ENCODE measurements at regions not wholly inside any gene's neighbourhood (a gene's known extent, or its start where the extent isn't known, plus 50 kb on each side); places are given as distances from the start of the nearest gene placed in this dataset.
"Not testable (repeated sequence)": the region's sequence is repeated elsewhere in the genome, so short reads cannot be mapped to it uniquely, and the experiment has no call there.

- Histone ChIP-seq H3K4me1 (ENCODE audit: control insufficient read depth, insufficient read depth, low read length) (no peaks in the 10 kb centered on the region), H3K27ac (ENCODE audit: extremely low read depth, low read depth, low read length) (no peak overlapping the region), H3K4me3 (ENCODE audit: low read depth, low read length) (no peak overlapping the region), H3K36me3 (ENCODE audit: control insufficient read depth in 2 of 2, insufficient read depth in 1 of 2, low read length in 2 of 2) (no peaks in the 10 kb centered on the region), H3K9me3 (ENCODE audit: control insufficient read depth, insufficient read depth, low read depth, low read length) (no peaks in the 10 kb centered on the region)
- no peak for TF ChIP-seq ZFP69B (tag by site-specific recombination; IDR thresholded peaks at IDR 0.05)
- no peak for TF ChIP-seq ZNF514 (tag by site-specific recombination; IDR thresholded peaks at IDR 0.05)
- no peak for TF ChIP-seq GLIS1 (tag by site-specific recombination; IDR thresholded peaks at IDR 0.05)
- TF ChIP-seq ZNF24 (tag by site-specific recombination; IDR thresholded peaks at IDR 0.05), result no peak
- no peak for TF ChIP-seq ZNF184 (tag by site-specific recombination; IDR thresholded peaks at IDR 0.05)
- TF ChIP-seq, protein P1, sequence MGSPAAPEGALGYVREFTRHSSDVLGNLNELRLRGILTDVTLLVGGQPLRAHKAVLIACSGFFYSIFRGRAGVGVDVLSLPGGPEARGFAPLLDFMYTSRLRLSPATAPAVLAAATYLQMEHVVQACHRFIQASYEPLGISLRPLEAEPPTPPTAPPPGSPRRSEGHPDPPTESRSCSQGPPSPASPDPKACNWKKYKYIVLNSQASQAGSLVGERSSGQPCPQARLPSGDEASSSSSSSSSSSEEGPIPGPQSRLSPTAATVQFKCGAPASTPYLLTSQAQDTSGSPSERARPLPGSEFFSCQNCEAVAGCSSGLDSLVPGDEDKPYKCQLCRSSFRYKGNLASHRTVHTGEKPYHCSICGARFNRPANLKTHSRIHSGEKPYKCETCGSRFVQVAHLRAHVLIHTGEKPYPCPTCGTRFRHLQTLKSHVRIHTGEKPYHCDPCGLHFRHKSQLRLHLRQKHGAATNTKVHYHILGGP (tag by site-specific recombination; IDR thresholded peaks at IDR 0.05), result no peak
- TF ChIP-seq ZNF837 (tag by site-specific recombination; IDR thresholded peaks at IDR 0.05), result no peak
- POLR2A ChIA-PET, result no interaction called here
- CTCF ChIA-PET, result interaction anchor here (0.6 kb wide), 2 partner anchors 11 to 75 kb away, joined by 3 read pairs; no protein-coding TSS in a partner anchor
Measured at GRCh38 chr1:209113521-209113920, 470.0 kb upstream of the CAMK1G start.

DNA sequence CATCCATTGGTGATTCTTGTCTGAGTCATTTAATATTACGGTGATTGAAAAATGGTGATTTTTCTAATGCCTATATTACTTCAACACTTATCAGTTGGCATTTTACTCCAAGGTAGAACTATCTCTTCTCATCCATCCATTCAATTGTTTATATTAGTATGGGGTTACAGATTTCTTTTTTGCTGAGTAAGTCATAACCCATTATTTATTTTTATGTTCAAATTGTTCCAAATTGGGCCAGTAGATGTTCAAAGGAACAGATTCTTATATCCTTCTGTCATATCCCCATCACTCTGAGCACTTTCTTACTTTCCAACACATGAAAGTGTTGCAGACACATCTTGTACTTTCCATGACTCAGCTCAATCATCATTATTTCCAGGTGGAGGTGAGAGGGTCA lies 466.8 kb upstream of the CAMK1G start:
- TF ChIP-seq ZNF707 (tag by site-specific recombination; IDR thresholded peaks at IDR 0.05) (no peak), ZNF132 (tag by site-specific recombination; IDR thresholded peaks at IDR 0.05; ENCODE audit: borderline replicate concordance) (no peak), ZBTB8A (tag by site-specific recombination; IDR thresholded peaks at IDR 0.05) (no peak), ZNF768 (tag by site-specific recombination; IDR thresholded peaks at IDR 0.05) (no peak), ZNF221 (tag by site-specific recombination; IDR thresholded peaks at IDR 0.05; ENCODE audit: borderline replicate concordance) (no peak)
- TF ChIP-seq, protein P2, sequence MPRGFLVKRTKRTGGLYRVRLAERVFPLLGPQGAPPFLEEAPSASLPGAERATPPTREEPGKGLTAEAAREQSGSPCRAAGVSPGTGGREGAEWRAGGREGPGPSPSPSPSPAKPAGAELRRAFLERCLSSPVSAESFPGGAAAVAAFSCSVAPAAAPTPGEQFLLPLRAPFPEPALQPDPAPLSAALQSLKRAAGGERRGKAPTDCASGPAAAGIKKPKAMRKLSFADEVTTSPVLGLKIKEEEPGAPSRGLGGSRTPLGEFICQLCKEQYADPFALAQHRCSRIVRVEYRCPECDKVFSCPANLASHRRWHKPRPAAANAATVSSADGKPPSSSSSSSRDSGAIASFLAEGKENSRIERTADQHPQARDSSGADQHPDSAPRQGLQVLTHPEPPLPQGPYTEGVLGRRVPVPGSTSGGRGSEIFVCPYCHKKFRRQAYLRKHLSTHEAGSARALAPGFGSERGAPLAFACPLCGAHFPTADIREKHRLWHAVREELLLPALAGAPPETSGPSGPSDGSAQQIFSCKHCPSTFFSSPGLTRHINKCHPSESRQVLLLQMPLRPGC (tag by site-specific recombination; IDR thresholded peaks at IDR 0.05), result no peak
- Histone ChIP-seq H3K27ac (ENCODE audit: extremely low read depth, low read depth, low read length) (no peak overlapping the region), H3K4me3 (ENCODE audit: low read depth, low read length) (no peak overlapping the region), H3K4me1 (ENCODE audit: control insufficient read depth, insufficient read depth, low read length) (no peaks in the 10 kb centered on the region), H3K36me3 (ENCODE audit: control insufficient read depth in 2 of 2, insufficient read depth in 1 of 2, low read length in 2 of 2) (no peaks in the 10 kb centered on the region), H3K9me3 (ENCODE audit: control insufficient read depth, insufficient read depth, low read depth, low read length) (no peaks in the 10 kb centered on the region)
- ChIA-PET CTCF (interaction anchor here (2.1 kb wide), 1 partner anchor 132 kb away, joined by 6 read pairs; no protein-coding TSS in a partner anchor), POLR2A (no interaction called here)

DNA sequence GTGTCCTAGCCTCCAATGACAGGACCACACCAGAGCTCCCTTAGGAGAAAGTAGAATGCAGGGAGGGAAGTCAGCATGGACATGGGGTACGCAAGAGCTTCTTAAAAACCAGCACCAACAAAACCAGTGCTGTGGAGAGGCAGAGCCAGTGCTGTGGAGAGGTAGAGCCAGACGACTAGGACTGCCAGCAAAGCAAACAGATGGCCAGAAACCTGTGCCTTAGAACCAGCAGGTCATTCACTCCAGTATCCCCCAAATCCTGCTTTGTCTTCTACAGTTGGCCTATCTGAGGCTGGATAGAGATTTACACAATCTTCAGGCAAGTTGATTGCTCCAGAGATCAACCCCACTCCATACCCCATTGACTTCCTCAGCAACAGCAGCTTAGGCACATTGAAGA lies 459.9 kb upstream of the CAMK1G start:
- Histone ChIP-seq H3K36me3 (ENCODE audit: control insufficient read depth in 2 of 2, insufficient read depth in 1 of 2, low read length in 2 of 2) (no peaks in the 10 kb centered on the region), H3K27ac (ENCODE audit: extremely low read depth, low read depth, low read length) (no peak overlapping the region), H3K4me1 (ENCODE audit: control insufficient read depth, insufficient read depth, low read length) (no peaks in the 10 kb centered on the region), H3K4me3 (ENCODE audit: low read depth, low read length) (no peak overlapping the region), H3K9me3 (ENCODE audit: control insufficient read depth, insufficient read depth, low read depth, low read length) (no peaks in the 10 kb centered on the region)
- POLR2A ChIA-PET, result no interaction called here
- CTCF ChIA-PET, result interaction anchor here (0.6 kb wide), 1 partner anchor 11 kb away, joined by 3 read pairs; no protein-coding TSS in a partner anchor
- TF ChIP-seq, protein P3, sequence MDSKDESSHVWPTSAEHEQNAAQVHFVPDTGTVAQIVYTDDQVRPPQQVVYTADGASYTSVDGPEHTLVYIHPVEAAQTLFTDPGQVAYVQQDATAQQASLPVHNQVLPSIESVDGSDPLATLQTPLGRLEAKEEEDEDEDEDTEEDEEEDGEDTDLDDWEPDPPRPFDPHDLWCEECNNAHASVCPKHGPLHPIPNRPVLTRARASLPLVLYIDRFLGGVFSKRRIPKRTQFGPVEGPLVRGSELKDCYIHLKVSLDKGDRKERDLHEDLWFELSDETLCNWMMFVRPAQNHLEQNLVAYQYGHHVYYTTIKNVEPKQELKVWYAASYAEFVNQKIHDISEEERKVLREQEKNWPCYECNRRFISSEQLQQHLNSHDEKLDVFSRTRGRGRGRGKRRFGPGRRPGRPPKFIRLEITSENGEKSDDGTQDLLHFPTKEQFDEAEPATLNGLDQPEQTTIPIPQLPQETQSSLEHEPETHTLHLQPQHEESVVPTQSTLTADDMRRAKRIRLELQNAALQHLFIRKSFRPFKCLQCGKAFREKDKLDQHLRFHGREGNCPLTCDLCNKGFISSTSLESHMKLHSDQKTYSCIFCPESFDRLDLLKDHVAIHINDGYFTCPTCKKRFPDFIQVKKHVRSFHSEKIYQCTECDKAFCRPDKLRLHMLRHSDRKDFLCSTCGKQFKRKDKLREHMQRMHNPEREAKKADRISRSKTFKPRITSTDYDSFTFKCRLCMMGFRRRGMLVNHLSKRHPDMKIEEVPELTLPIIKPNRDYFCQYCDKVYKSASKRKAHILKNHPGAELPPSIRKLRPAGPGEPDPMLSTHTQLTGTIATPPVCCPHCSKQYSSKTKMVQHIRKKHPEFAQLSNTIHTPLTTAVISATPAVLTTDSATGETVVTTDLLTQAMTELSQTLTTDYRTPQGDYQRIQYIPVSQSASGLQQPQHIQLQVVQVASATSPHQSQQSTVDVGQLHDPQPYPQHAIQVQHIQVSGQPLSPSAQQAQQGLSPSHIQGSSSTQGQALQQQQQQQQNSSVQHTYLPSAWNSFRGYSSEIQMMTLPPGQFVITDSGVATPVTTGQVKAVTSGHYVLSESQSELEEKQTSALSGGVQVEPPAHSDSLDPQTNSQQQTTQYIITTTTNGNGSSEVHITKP (tag by site-specific recombination; IDR thresholded peaks at IDR 0.05), result no peak
- no peak for TF ChIP-seq ZNF184 (tag by site-specific recombination; IDR thresholded peaks at IDR 0.05)

DNA sequence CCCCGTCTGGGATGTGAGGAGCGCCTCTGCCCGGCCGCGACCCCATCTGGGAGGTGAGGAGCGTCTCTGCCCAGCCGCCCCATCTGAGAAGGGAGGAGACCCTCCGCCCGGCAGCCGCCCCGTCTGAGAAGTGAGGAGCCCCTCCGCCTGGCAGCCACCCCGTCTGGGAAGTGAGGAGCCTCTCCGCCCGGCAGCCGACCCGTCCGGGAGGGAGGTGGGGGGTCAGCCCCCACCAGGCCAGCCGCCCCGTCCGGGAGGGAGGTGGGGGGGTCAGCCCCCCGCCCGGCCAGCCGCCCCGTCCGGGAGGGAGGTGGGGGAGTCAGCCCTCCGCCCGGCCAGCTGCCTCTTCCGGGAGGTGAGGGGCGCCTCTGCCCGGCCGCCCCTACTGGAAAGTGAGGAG lies 454.4 kb upstream of the CAMK1G start:
- H3K27ac ChIP-seq (ENCODE audit: extremely low read depth, low read depth, low read length); H3K4me1 ChIP-seq (ENCODE audit: control insufficient read depth, insufficient read depth, low read length); H3K36me3 ChIP-seq (ENCODE audit: control insufficient read depth in 2 of 2, insufficient read depth in 1 of 2, low read length in 2 of 2); H3K9me3 ChIP-seq (ENCODE audit: control insufficient read depth, insufficient read depth, low read depth, low read length); POLR2A ChIA-PET; H3K4me3 ChIP-seq (ENCODE audit: low read depth, low read length); CTCF ChIA-PET: not testable (repeated sequence)
